ENCODE measurements at regions not wholly inside any gene's neighbourhood (a gene's known extent, or its start where the extent isn't known, plus 50 kb on each side); places are given as distances from the start of the nearest gene placed in this dataset.
"Not testable (repeated sequence)": the region's sequence is repeated elsewhere in the genome, so short reads cannot be mapped to it uniquely, and the experiment has no call there.

GRCh38 chr5:99562937-99563627 lies 634.3 kb upstream of the CHD1 start:
- not testable (repeated sequence) for DNase-seq

DNA sequence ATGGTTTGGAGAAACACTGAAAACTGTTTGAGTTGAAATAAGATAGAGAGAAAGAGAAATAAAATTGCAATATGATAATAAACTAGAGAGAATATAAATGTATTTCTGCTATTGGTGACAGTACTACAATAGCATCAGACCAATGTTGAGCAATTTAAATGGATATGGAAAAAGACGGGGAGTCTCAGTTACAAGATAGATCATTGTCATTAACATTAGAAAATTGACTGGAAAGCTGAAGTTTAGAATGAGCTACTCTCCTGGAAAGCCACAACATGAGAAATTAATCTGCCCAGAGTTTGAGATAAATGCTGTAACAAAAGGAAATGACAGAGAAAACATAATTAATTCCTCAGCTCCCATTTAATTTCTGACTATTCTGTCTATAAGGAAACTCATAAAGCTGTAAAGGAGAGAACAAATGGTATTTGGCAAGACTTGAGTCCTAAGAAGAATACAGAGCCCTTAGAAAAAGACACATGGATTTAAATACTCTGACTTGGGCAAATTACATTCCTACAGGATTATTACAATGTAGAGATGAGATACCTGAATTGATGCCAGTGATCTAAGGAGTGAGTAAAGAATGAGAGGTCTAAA lies 624.5 kb upstream of the CHD1 start:
- DNase-seq: no peak

DNA sequence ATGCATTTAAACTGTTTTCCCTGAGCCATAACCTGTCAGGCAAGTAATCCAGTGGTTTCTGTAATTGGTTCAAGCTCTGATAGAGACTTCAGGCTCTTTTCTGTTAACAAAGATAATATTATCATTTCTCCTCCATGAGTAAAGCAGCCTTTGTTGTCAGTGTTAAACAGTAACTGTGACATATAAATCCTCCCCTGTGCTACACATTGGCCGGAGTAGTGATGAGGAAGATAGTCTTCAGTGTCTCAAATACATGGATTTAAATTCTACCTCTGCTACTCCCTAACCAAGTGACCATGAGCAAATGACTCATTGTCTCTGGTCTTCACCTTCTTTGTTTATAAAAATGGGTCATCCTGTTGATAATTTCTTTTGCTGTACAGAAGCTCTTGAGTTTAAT lies 615.5 kb upstream of the CHD1 start:
- DNase-seq: no peak

DNA sequence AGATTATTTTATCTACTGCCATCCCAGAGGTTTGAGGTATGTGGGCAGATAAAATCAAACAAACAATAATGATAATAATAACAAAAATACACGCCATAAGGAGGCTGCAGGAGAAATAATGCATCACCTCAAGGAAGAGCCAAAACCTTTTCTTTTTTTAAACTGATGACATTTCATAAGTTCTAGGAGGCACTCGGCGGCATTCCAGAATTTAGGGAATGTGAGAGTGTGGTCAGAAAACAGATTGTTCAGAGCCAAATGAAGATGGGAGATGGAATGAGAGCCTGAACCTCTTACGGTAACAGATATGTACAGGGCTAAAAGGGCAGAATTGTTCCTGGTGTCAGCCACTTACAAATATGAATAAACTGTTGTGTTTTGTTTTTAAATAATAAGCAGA lies 615.0 kb upstream of the CHD1 start:
- no peak for DNase-seq

DNA sequence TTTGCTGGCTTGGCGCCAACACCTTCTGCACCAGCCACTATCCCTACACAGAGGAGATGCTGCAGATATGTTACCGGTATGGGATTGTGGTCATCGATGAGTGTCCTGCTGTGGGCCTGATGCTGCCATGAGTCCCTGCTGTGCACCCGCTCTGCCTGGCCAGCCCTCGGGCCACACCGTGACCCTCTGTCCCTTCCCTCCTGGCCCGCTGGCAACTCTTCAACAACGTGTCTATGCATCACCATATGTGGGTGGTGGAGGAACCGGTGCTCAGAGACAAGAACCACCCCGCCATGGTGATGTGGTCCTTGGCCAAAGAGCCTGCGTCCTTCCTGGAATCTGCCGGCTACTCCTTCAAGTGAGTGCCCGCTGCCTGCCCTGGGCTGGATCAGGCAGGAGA lies 605.4 kb upstream of the CHD1 start:
- not testable (repeated sequence) for DNase-seq

DNA sequence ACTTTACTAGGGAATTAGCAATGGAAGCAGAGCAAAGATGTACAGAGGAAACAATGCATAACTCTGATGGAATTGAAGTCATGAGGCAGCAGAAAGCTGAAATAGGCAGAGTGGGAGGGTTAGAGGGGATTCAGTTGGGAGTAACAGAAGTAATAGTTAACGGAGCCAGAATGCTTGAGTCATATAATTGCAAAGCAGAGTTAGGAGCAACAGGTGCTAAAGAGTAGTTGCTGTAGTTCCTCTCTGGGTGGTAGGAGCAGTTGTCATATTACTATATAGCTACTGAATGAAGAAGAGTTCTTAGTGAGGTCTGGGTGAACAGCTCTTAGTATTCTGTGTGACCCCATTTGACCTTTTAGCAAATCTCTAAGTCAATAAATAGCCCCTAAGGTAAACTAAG lies 592.9 kb upstream of the CHD1 start:
- DNase-seq: not testable (repeated sequence)

DNA sequence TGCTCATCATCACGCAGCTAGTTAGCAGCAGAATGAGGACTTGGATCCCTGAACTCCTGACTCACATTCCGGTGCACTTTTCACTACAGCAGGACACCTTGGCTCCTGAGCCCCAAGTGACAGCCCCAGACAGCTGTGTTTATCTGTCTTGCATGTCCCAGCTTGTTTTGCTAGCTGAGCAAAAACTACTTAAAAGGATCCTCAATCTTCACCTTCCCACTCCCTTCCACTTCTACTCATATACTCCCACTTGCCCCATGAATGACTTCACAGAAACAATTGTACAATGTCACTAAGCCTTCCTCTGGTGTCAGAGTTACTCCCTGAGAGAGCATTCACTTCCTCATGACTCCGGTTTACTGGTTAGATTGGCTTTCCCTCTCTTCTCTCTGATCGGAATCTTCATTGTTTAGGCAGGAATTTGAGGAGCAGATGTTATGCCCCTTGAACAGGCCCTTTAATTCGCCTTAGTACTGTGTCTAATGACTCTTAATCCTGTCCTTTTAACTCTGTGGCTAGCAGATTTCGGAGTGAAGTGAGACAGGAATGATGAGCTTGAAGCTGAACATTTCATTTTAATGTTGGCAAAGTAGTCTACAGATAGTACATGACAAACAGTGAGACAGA lies 587.2 kb upstream of the CHD1 start:
- not testable (repeated sequence) for DNase-seq

GRCh38 chr5:99510237-99510866 lies 581.5 kb upstream of the CHD1 start:
- not testable (repeated sequence) for DNase-seq

DNA sequence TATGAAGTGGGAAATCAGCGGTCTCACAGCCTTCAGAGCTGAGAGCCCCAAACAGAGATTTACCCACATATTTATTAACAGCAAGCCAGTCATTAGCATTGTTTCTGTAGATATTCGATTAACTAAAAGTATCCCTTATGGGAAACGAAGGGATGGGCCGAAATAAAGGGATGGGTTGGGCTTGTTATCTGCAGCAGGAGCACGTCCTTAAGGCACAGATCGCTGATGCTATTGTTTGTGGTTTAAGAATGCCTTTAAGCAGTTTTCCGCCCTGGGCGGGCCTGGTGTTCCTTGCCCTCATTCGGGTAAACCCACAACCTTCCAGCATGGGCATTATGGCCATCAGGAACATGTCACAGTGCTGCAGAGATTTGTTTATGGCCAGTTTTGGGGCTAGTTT lies 580.3 kb upstream of the CHD1 start:
- DNase-seq: not testable (repeated sequence)

DNA sequence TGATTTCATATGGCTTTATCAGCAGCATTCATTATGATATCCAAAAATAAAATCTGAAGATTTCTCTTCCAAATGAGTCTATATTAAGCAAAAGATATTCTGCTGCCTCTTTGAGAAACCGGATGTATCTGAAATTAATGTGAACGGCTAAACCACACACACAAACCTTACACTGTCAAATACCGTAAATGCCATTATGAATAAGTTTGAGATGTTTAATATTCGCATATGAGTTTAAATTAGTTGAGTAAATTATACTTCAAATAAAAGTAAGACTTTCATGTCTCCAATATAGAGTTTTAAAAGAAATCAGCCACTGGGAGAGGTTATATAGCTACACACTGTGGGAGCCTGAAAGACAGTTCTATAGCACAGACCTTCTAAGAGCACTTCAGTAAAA lies 566.6 kb upstream of the CHD1 start:
- not testable (repeated sequence) for DNase-seq

GRCh38 chr5:99478450-99478849 lies 549.6 kb upstream of the CHD1 start:
- DNase-seq: not testable (repeated sequence)

DNA sequence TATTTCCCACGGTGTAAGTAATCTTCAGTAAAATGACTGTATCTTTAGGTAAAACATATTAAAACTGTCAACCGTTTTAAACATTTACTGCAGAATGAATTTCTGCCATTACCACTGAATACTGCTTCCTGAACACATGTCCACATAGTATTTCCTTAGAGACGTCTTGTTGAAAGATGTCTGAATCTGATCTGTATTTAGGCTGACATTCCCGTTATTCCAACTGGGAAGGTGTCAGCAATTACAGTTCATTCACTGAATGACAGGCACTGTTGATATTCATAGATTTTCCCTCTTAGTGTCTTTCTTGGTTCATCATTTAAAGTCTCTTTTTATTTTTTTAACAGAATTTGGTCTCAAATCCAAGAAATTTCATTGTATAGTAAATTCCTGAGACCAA lies 544.5 kb upstream of the CHD1 start:
- not testable (repeated sequence) for DNase-seq

- not testable (repeated sequence) for DNase-seq
These were observed 542.9 kb upstream of the CHD1 start for GRCh38 chr5:99471726-99472125.

- not testable (repeated sequence) for DNase-seq
These were observed 542.4 kb upstream of the CHD1 start for GRCh38 chr5:99471178-99471577.

- not testable (repeated sequence) for DNase-seq
These were observed 541.8 kb upstream of the CHD1 start for GRCh38 chr5:99470636-99471035.

- DNase-seq: no peak
These were observed 531.9 kb upstream of the CHD1 start for GRCh38 chr5:99460701-99461100.

GRCh38 chr5:99453196-99453595 lies 524.4 kb upstream of the CHD1 start:
- DNase-seq: no peak

DNA sequence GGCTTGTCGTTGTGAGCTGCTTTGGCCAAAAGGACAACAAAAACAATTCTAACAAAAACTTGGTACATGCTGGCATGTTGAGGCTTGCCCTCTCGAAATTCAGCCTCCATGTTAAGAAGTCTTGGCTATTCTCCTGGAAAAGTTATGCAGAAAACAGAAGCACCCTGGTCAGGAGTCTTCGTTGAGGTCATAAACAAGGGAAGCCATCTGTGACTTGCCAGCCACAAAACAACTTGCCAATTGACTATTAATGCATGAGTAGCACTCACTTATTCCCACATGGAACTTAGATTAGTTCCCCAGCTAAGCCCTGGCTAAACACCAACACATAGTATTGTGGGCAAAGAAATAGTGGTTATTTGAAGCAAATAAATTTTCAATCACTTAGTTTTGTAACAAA lies 521.0 kb upstream of the CHD1 start:
- DNase-seq: no peak

DNA sequence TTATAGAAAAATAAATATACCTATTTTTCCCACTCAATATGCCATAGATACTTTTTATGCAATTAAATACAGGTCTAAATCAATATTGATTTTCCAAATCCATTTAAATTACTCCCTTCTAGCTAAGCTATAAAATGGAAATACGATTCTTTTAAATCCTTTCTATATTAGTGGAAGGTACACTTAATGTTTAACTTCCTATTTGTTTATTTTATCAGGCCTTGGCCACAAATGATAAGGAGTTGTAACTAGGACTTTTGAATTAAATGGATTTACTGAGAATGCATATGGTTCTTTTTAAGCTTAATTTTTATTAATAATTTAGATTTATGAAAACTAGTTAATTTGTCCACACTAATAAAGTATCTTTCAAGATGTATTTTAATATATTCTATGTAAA lies 517.0 kb upstream of the CHD1 start:
- no peak for DNase-seq

DNA sequence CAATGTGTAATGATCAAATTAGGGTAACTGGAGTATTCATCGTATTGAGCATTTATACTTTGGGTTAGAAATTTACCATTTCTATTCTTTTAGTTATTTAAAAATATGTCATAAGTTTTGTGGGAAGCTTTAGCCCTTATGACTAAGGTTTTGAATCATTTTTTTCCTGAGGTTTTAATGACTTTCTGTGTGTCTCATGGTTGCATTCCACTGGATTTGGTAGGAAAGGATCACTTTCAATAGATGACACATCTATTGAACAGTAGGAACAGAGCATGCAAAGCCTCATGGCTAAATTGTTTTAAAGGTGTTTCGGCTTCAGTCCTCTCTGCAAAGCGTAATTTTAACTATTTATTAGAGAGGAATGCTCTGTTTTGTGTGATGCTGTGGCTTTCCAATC lies 512.4 kb upstream of the CHD1 start:
- no peak for DNase-seq

GRCh38 chr5:99438619-99439018 lies 509.8 kb upstream of the CHD1 start:
- no peak for DNase-seq

DNA sequence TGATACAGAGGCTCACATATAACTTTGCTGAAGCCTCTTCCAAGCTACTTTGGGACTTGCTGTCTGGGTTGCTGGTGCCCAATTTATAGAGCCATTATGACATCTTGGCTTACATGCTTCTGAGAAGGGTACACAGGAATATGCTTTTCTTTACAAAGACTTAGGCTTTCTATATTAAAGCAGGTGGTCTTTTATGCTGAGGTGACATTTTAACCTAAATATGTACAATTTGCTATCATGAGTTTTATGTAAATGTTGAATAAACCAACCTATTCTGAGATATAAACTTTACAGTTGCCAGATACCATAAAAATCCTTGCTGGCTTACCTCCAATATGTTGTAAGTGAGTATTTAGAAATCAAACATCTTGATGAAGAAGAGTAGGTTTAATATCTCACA lies 509.2 kb upstream of the CHD1 start:
- DNase-seq: no peak

DNA sequence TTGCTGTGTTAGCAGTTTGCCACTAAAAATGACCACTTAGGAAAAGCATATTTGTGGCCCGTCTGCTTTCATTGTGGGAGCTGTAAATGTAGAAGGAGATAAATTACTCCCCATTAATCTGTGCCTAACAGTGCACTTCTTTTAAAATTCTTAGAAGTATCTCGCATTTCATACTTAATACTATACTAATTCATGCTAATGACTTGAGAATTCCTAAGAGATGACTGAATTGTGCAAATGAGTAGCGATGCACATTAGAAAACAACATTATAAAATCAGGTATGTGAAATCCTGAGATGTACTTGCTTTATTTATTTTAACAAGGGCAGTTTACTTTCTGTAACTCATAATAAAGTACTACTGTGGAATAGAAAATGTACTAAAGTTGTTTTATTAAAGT lies 494.6 kb upstream of the CHD1 start:
- DNase-seq: not testable (repeated sequence)

- not testable (repeated sequence) for DNase-seq
These were observed 489.8 kb upstream of the CHD1 start for GRCh38 chr5:99418640-99419039.

Data from CD4-positive, alpha-beta T cell treated with Interleukin-17A for 1 hour (primary cell).